ENCODE measurements at regions not wholly inside any gene's neighbourhood (a gene's known extent, or its start where the extent isn't known, plus 50 kb on each side); places are given as distances from the start of the nearest gene placed in this dataset.

DNA sequence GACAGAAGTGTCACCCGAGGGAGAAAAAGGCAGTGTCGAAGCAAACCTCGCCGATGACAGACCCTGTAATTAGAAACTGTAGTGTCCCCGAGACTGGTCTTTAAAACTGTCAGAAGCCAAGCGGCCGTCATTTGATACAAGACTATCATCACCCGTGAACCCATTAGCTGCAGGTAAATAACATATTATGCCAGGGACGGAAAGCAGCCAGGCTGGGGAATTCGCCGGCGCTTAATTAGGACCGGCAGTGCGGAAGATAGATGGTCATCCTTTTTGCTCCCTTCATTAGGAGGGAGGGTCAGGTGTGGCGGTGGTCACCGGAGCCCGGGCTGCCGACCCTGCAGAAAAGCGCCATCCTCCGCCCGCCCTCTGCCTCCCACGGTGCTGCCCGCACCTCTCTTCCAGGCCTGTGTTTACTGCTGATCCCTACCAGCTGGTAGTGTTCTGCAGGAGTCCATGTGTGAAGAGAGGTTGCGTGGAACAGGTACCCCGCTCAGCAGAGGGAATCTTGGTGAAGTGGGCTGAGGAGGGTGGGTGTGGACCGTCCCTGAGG lies 109.4 kb upstream of the GSE1 start:
- TF ChIP-seq EP300 (IDR thresholded peaks at IDR 0.05) (no peak), POLR2A (IDR thresholded peaks at IDR 0.05) (no peak)
- TF ChIP-seq, protein P1, sequence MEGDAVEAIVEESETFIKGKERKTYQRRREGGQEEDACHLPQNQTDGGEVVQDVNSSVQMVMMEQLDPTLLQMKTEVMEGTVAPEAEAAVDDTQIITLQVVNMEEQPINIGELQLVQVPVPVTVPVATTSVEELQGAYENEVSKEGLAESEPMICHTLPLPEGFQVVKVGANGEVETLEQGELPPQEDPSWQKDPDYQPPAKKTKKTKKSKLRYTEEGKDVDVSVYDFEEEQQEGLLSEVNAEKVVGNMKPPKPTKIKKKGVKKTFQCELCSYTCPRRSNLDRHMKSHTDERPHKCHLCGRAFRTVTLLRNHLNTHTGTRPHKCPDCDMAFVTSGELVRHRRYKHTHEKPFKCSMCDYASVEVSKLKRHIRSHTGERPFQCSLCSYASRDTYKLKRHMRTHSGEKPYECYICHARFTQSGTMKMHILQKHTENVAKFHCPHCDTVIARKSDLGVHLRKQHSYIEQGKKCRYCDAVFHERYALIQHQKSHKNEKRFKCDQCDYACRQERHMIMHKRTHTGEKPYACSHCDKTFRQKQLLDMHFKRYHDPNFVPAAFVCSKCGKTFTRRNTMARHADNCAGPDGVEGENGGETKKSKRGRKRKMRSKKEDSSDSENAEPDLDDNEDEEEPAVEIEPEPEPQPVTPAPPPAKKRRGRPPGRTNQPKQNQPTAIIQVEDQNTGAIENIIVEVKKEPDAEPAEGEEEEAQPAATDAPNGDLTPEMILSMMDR (IDR thresholded peaks at IDR 0.05): no peak
- H3K27ac ChIP-seq: no peak overlapping the region
- H3K9me3 ChIP-seq: no peaks in the 10 kb centered on the region
- H3K27me3 ChIP-seq: no peaks in the 10 kb centered on the region
- 90 to 94% methylated on average over 25 of the region's 26 CpGs for WGBS, 2 donors
- H3K36me3 ChIP-seq: no peaks in the 10 kb centered on the region
- DNase-seq (ENCODE audit: low spot score in 2 of 2): no peak
- no peaks in the 10 kb centered on the region for H3K4me1 ChIP-seq
- H3K4me3 ChIP-seq: no peak overlapping the region

GRCh38 chr16:85504242-85504641 lies 108.9 kb upstream of the GSE1 start:
- no peak overlapping the region for H3K27ac ChIP-seq
- no peaks in the 10 kb centered on the region for H3K9me3 ChIP-seq
- H3K4me3 ChIP-seq: no peak overlapping the region
- H3K4me1 ChIP-seq: no peaks in the 10 kb centered on the region
- H3K27me3 ChIP-seq: no peaks in the 10 kb centered on the region
- 86 to 87% methylated on average over 9 of the region's 9 CpGs for WGBS, 2 donors
- H3K36me3 ChIP-seq: no peaks in the 10 kb centered on the region
- TF ChIP-seq, protein P1 (IDR thresholded peaks at IDR 0.05): no peak
- TF ChIP-seq POLR2A (IDR thresholded peaks at IDR 0.05): no peak
- no peak for TF ChIP-seq EP300 (IDR thresholded peaks at IDR 0.05)
- DNase-seq (ENCODE audit: low spot score in 2 of 2): no peak

GRCh38 chr16:85505794-85506634 lies 107.1 kb upstream of the GSE1 start:
- H3K27ac ChIP-seq: no peak overlapping the region
- no peaks in the 10 kb centered on the region for H3K36me3 ChIP-seq
- H3K9me3 ChIP-seq: no peaks in the 10 kb centered on the region
- H3K4me3 ChIP-seq: no peak overlapping the region
- WGBS, 2 donors: 75 to 76% methylated on average over 19 to 20 of the region's 20 CpGs
- no peaks in the 10 kb centered on the region for H3K27me3 ChIP-seq
- TF ChIP-seq POLR2A (IDR thresholded peaks at IDR 0.05) (no peak), EP300 (IDR thresholded peaks at IDR 0.05) (no peak)
- TF ChIP-seq, protein P1 (IDR thresholded peaks at IDR 0.05): no peak
- H3K4me1 ChIP-seq: no peaks in the 10 kb centered on the region
- no peak for DNase-seq (ENCODE audit: low spot score in 2 of 2)

DNA sequence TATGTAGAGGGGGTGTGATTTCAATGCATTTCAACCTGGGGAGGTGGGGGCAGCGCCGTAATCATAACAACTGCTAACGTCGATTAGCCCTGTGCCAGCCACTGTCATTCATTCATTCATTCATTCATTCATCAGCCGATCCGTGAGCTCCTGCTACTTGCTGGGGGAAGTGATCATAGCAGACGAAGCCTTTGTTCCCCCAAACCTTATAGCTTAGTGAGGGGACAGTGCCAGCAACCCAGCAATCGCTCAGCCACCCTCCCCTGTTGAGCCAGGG lies 106.5 kb upstream of the GSE1 start:
- Histone ChIP-seq H3K27me3 (no peaks in the 10 kb centered on the region), H3K4me3 (no peak overlapping the region), H3K9me3 (no peaks in the 10 kb centered on the region), H3K4me1 (no peaks in the 10 kb centered on the region), H3K27ac (no peak overlapping the region), H3K36me3 (no peaks in the 10 kb centered on the region)
- DNase-seq (ENCODE audit: low spot score in 2 of 2): no peak
- 92 to 95% methylated on average over 8 of the region's 8 CpGs for WGBS, 2 donors
- TF ChIP-seq POLR2A (IDR thresholded peaks at IDR 0.05) (no peak), EP300 (IDR thresholded peaks at IDR 0.05) (no peak)
- TF ChIP-seq, protein P1 (IDR thresholded peaks at IDR 0.05): no peak

DNA sequence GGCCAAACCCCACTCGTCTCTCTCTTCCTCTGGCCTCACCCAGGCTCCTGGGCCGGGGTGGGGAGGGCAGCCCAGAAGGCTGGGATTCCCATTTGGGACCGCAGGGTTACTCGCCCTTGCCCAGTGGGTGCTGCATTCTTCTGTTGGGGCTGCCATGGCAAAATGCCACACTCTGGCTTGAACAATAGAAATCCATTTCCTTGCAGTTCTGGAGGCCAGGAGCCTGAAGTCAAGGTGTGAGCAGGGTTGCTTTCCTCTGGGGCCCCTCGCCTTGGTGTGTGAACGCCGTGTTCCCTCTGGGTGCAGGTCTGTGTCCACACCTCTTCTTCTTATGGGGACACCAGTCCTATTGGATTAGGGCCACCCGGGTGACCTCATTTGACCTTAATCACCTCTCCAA lies 105.8 kb upstream of the GSE1 start:
- no peaks in the 10 kb centered on the region for H3K27me3 ChIP-seq
- no peak overlapping the region for H3K4me3 ChIP-seq
- H3K27ac ChIP-seq: no peak overlapping the region
- H3K9me3 ChIP-seq: no peaks in the 10 kb centered on the region
- WGBS, 2 donors: 75 to 88% methylated on average over 7 to 8 of the region's 8 CpGs
- no peaks in the 10 kb centered on the region for H3K4me1 ChIP-seq
- no peak for DNase-seq (ENCODE audit: low spot score in 2 of 2)
- TF ChIP-seq EP300 (IDR thresholded peaks at IDR 0.05) (no peak), POLR2A (IDR thresholded peaks at IDR 0.05) (no peak)
- TF ChIP-seq, protein P1 (IDR thresholded peaks at IDR 0.05): no peak
- H3K36me3 ChIP-seq: no peaks in the 10 kb centered on the region
